ENCODE measurements at regions not wholly inside any gene's neighbourhood (a gene's known extent, or its start where the extent isn't known, plus 50 kb on each side); places are given as distances from the start of the nearest gene placed in this dataset.

DNA sequence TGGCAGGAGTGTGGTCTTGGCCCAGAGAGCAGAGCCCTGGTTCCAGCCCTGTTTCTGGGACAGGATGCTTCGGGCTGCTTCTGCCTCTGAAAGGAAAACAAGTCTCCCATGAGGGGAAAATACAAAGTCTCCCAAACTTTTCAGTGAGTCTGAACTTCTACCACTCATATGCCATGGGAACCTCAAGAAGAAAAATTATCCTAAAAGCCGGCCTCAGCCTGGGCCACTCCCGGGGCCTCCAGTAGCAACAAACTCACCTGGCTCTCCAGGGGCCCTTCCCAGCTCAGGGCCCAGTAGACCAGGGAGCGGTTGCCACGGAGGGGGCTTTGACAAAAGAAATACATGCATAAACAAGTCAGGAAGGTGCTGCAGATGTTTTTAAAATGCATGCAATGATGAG is 289.2 kb upstream of the HDAC4 start:
- no peak for TF ChIP-seq POLR2A (IDR thresholded peaks at IDR 0.05)
- TF ChIP-seq, protein P1, sequence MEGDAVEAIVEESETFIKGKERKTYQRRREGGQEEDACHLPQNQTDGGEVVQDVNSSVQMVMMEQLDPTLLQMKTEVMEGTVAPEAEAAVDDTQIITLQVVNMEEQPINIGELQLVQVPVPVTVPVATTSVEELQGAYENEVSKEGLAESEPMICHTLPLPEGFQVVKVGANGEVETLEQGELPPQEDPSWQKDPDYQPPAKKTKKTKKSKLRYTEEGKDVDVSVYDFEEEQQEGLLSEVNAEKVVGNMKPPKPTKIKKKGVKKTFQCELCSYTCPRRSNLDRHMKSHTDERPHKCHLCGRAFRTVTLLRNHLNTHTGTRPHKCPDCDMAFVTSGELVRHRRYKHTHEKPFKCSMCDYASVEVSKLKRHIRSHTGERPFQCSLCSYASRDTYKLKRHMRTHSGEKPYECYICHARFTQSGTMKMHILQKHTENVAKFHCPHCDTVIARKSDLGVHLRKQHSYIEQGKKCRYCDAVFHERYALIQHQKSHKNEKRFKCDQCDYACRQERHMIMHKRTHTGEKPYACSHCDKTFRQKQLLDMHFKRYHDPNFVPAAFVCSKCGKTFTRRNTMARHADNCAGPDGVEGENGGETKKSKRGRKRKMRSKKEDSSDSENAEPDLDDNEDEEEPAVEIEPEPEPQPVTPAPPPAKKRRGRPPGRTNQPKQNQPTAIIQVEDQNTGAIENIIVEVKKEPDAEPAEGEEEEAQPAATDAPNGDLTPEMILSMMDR (IDR thresholded peaks at IDR 0.05): no peak
